ENCODE measurements at regions not wholly inside any gene's neighbourhood (a gene's known extent, or its start where the extent isn't known, plus 50 kb on each side); places are given as distances from the start of the nearest gene placed in this dataset.

DNA sequence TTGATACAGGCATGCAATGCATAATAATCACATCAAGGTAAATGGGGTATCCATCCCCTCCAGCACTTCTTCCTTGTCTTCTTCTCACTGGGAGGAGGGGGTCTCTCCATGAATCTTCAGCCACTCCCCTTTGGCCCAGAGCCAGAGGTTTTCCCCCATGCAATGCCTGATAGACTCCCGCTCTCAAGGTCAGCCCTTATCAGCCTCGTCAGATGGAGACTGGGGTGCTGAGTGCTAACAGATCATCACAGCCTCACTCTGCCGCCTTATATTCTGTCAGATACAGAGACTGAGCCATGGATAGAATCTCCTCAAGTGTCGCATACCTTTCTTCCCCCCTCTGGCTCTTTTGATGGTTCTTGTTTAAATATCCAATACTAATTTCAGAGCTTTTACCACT is 503.1 kb downstream of the AACS start:
- DNase-seq (ENCODE audit: low spot score): no peak

DNA sequence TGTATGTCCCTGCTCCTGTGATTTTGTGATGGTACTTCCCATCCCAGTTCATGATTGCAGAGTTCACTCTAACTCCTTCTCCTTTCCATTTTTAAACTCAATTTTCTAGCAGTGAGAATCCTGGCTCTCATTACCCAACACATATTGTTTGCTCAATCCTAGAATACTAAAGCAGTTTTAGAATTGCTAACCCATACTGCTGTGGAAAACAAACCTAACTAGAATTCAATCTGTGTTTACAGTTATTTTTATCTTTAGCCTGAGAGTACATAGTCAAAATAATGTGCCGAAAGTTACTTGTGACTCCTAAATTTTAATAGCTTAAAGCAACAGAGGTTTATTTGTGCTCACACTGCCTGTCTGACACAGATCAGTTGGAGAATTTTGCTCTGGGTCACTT is 508.0 kb downstream of the AACS start:
- DNase-seq (ENCODE audit: low spot score): no peak

DNA sequence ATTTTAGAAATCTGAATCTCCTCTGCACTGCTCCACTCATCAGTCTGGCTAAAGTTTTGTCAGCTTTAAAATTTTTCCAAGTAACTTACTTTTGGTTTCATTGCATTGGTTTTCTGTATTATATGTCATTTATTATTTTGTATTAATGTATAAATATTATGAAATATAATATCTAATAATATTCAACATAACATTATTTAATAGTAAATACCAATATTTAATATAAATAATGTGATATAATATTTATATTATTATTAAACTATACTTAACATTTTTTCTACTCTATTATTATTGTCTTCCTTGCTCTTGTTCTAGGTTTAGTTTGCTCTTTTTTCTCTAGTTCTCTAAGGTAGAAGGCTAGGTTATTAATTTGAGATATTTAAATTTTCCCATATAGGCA is 512.1 kb downstream of the AACS start:
- no peak for DNase-seq (ENCODE audit: low spot score)

DNA sequence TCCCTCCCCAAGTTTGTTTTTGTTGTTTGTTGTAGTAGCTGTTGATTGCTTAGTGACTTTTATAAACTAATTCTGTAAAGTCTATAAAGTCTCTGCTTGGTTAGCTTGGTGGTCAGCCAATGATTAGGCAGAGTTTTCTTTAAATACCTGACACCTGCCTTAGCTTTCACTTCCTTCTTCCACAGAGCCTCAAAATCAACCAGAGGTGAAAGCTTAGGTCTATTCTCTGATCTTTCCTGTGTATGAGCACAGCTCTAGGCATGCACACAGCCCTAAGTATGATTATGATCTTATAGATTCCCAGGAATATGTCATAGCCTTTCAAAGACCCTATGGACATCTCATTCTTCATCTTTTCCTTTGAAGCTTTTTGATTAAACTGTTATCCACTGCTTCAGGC is 514.7 kb downstream of the AACS start:
- no peak for DNase-seq (ENCODE audit: low spot score)

DNA sequence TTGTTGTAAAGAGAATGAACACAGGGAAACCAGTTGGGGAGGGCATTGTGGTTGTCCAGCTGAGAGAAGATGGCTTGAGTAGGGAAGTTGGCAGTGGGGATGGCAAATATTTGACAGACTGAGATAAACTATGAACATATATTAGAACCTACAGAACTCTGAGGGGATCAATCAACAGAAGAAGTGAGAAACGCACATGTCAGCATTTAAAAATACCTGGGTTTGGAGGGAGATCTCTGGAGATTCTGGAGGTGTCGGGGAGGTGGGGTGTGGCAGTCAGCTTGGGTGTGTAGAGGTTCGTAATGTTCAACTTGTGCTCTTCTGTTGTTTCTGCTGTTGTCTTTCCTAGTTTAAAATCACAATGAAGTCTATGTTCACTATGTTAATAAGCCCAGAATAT is 517.8 kb downstream of the AACS start:
- no peak for DNase-seq (ENCODE audit: low spot score)

DNA sequence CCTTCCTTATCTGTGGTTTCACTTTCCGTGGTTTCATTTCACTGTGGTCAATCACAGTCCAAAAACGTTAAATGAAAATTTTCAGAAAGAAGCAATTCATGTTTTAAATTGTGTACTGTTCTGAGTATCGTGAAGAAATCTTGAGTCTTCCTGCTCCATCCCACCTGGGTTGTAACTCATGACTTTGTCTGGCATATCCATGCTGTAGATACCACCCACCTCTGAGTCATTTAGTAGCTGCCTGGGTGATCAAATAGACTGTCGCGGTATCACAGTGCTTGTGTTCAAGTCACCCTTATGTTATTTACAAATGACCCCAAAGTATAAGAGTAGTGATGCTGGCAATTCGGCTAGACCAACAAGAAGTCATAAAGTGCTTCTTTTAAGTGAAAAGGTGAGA is 521.2 kb downstream of the AACS start:
- DNase-seq (ENCODE audit: low spot score): no peak

DNA sequence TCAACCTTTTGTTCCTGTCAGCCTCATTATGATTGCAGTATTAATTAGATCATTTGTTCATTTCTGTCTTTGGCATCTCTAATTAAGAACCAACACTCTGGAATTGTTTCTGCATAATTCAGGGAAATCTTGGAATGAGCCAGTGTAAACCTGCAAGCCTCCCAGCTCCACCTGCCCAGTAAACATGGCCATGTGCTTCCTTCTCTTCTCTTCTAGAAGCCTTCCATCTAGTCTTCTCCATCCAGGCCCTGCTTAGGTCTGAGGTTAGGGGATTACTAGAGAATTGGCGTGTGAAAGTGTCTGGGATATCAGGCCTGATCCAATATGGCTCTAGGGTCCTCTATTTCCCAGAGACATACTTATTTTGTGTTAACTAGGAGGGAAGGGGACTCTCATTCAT is 528.0 kb downstream of the AACS start:
- DNase-seq (ENCODE audit: low spot score): no peak

DNA sequence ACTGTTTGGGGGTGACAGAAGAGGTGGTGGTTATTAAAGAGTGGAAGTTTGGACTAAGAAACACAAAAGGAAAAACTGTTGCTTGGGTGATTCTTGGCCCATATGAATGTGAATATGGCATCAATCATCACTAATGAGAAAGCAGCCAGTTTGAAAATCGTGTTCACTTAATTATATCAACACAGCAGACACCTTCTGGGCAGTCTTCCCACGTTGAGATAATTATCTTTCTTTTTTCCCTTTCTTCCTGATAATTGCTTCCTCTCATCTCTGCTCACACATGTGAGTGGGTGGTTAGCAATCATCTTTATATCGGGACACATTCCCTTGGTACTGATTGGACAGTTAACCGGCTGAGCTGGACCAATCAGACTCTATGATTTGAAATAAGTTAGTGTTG is 539.7 kb downstream of the AACS start:
- no peak for DNase-seq (ENCODE audit: low spot score)

DNA sequence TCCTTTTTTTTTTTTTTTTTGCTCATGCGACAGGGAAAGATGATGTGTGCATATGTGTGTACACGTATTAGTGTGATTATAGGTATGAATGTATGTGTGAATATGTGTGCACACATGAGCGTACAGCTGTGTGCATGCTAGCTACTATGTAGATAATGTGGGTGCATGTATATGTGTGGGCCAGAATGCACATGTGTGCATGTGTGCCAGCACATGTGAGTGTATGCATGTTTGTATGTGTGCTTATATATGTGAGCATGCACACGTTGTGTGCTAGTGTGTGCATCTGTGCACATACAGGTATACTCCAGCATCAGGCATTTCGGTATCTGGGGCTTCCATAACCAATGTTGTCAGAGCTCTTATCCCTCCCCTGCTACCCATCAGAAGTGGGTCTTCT is 541.1 kb downstream of the AACS start:
- DNase-seq (ENCODE audit: low spot score): no peak

DNA sequence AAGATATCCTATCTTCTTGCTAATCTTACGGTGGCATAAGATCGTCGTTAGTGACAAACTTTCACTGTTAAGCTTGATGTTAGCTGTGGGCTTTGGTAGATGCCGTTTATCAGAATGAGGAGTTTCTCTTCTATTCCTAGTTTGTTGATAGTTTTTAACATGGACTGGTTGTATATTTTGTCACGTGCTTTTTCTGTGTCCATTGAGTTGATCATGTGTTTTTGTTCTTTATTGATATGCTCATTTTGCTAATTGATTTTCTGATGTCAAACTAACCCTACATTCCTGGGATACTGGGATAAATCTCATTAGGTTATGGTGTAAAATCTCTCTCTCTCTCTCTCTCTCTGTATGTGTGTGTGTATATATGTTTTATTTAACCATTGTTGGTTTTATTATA is 545.1 kb downstream of the AACS start:
- DNase-seq (ENCODE audit: low spot score): no peak

DNA sequence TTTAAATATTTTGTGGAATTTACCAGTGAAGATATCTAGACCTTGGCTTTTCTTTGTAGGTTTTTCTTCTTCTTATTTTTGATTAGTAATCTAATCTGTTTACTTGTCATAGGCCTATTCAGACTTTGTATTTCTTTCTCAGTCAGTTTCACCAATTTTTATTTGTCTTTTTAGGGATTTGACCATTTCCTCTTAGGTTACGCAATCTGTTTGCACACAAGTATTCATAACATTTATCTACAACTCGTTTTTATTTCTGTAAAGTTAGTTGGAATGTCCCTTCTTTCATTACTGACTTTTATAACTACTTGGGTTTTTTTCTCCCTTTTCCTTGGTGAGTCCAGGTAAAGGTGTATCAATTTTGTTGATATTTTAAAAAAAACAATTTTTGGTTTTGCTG is 545.7 kb downstream of the AACS start:
- no peak for DNase-seq (ENCODE audit: low spot score)

DNA sequence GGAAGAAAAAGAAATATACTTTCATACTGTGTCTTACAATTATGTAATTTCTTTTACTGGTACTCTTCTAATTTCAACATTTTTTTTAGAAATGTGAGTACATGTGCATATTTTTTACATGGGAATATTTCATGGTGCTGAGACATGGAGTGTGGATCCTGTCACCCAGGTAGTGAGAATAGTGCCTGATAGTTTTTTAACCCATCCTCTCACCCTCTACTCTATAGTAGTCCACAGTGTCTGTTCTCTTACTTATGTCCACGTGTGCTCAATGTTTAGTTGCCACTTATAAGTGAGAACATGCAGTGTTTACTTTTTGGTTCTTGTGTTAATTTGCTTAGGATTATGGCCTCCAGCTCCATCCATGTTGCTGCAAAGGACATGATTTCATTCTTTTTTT is 548.8 kb downstream of the AACS start:
- no peak for DNase-seq (ENCODE audit: low spot score)

DNA sequence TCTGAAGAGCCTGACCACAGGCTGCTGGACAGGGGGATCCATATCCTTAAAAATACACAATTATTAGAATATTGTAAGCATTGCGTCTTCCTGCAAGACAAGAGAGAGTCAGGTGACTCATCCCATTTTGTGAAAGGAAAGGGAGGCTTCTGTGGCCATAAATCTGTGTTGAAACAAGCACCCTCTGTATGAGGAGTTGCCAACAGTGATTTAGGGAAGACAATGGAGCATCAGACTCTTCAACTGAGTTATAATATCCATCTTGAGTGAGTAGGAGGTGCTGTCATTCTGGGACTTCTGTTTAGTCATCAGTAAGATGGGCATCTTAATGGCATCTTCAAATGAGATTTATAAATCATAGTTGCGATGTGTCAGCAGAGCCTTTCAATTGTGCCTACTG is 554.5 kb downstream of the AACS start:
- no peak for DNase-seq (ENCODE audit: low spot score)

DNA sequence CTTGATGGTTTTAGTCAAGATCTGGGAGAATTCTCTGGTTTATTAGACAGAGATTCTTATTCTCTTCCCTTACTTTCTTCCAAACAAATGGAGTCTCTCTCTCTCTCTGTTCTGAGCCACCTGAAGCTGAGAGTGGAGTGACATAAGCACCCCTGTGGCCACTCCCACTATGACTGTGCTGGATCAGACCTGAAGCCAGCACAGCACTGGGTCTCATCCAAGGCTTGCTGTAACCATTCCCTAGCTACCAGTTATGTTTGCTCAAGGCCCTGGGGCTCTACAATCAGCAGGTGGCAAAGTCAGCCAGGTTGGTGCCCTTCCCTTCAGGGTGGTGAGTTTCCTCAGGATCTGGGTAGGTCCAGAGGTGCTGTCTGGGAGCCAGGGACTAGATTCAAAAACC is 568.5 kb downstream of the AACS start:
- DNase-seq (ENCODE audit: low spot score): no peak

DNA sequence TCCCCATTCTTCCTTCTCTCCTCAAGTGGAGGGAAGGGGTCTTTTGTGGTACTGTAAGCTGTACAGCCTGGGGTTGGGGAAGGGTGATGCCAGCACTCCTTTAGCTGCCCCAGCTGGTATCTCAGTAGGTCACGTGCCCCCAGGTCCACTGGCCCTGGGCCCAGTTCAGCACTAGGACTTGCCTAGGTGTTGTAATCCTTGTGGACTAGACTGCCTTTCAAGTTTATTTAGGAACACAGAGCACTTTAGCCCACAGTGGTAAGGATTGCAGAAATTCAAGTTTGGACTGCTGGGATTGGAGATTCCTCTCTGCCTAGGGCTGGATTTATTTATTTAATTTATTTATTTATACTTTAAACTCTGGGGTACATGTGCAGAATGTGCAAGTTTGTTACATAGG is 569.6 kb downstream of the AACS start:
- DNase-seq (ENCODE audit: low spot score): no peak

DNA sequence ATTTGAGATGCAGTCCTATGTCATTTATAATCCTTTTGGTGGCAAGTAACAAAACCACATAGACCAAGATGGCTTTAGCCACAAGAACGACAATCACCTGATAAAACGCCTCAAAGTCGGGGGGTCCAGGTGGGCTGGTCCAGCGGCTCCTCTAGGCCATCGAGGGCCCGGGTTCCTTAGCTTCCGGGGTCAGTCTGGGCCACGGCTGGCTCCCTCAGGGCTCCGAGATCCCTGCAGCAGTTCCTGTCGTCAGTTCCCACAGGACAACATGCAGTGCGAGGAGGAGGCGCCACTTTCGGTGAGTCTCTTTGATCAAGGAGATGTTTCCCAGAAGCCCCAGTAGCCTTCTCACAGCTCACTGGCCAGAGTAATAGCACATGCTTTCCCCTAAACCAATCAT is 574.6 kb downstream of the AACS start:
- no peak for DNase-seq (ENCODE audit: low spot score)

DNA sequence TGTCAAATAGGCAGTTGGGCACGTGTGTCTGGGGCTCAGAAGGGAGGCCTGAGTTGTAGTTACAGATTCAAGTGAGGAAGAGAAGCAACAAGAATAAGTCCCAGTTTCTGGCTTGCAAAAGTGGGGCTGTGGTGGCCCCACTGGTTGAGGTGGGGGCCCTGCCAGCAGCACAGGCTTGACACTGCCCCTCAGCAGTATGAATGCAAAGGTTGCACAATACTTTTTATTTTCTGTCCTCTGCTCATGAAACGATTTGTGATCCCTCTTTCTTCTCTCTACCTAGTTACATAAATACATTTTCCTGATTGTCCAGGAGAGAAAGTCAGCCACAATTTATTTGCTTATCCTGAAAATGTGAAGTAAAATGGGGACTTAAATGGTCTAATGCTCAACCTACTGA is 577.8 kb downstream of the AACS start:
- no peak for DNase-seq (ENCODE audit: low spot score)

DNA sequence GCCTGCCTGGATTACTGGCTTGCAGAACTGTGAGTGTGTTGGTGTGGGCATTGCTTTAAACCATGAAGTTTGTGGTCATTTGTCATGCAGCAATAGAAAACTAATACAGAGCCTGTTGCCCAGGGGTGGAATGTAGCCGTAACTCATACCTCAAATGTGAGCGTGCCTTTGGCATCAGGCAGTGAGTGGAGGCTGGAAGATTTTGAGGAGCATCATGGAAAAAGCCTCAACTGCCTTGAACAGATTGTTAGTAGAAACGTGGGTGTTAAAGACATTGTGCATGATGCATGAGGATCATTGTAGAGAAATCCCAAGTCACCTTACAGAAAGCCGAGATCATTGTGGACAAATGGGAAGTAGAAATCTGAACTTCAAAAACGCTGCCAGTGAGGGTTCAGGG is 580.5 kb downstream of the AACS start:
- no peak for DNase-seq (ENCODE audit: low spot score)

DNA sequence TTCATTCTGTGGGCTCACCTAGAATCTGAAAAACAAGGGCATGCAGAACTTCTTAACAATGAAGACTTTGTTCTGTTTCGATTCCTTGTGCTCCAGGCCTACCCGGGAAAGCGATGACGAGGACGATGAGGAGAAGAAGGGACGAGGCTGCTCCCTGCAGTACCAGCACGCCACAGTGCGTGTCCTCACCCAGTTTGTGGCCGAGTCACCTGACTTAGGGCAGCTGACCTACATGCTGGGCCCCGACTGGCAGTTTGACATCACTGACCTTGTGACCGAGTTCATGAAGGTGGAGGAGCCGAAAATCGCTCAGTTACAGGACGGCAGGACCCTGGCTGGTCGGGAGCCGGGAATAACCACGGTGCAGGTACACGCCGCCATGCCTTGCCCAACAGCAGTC is 585.4 kb downstream of the AACS start:
- DNase-seq (ENCODE audit: low spot score): no peak

DNA sequence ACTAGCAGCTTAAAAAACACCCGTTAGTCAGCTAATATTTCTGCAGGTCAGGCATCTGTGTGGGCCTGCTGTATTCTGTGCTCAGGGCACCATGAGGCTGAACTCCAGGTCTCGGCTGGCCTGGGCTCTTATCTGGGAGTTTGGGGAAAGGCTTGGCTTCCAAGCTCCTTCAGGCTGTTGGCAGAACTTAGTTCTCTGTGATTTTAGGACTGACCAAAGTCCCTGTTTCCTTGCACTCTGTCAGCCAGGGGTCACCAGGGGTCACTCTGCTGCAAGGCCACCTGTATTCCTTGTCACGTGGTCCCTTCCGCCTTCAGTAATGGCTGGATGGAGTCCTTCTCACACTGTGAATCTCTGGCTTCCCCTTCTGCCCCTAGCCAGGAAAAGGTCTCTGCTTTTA is 586.4 kb downstream of the AACS start:
- DNase-seq (ENCODE audit: low spot score): no peak

DNA sequence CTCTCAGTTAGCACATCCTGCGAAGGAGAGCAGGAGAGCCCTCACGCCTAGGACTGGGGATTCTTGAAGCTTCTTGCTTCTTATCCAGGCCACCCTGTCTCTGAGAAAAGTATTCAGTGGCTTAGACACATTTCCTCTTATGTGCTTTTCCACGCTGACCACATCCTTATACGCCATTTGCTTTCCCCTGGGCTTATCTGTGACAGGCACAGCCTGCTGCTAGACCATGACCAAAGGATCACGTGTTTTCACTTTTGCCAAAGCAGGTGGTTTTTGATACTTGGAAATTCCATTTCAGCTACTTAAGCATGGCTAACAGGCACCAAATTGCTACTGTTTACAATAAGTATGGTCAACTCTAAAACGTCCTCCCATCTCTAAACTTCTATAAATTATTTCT is 587.4 kb downstream of the AACS start:
- no peak for DNase-seq (ENCODE audit: low spot score)

DNA sequence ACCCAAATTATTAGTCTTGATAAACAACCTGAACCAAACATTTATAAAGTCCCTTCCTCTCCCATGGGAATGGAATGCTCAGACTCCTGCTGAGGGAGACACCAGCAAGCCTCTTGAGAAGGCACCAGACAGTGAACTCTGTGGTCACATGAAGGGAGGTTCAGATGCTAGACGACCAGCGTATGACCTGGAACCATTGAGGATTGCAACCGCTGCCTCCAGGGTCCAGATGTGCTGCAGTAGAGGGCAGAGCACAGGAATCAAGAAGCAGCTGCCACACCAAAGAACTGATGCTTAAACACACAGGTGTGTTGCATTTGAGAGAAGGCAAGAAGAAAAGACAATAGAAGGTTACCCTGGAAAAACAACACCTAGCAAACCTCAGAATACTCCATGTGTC is 592.4 kb downstream of the AACS start:
- no peak for DNase-seq (ENCODE audit: low spot score)

DNA sequence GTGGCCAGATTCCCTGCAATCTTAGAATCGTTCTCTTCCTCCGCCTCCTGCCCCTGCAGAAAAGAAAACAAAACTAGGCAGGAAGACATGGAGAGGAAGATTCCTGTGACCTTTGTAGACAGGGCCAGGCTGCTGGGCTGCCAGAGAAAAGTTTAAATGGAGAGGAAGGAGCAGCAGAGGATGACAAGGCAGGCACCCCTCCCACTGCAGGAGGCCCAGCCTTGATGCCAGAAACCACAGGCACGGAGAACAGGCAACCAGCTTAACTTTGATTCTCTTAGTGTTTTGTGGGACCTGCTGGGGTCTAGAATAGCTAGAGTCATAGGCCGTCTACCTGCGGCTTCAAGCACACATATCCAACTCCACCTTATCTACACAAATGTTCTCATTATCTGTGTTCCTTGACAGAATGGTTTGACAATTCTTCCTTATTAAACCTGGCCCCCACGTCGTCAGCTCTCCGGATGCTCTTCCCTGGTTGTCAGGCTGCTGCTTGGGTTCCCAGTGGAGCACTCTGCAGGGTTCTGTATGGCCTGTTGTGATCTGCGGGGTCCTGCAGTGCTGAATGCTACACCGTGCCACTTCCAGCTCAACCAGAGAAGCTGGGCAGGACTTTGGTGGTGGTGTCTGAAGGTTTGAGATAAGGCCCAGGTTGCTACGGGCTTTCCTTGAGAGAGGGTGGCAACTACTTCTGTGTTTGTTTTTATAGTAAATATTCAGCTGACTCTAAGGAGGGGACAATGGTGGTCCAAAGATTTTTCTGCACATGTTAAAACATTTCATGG is 609.5 kb downstream of the AACS start:
- no peak for DNase-seq (ENCODE audit: low spot score)

DNA sequence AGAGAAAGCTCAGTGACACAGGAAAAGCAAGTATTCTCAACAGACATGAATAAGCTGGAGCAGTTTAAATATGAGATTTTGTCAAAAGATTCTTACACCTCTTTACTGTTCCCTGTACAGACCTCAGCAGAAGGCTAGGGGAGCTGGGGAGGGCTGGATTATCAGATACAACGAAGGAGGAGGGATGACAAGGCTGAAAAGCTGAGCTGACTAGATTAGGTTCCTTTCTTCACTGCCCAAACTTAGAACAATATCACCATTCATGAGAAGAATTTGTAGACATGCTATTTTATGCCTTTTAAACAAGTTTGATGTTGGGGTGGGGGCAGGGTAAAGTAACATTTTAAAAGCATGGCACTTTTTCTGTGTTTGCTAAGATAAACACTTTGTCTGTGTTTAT is 611.1 kb downstream of the AACS start:
- no peak for DNase-seq (ENCODE audit: low spot score)

DNA sequence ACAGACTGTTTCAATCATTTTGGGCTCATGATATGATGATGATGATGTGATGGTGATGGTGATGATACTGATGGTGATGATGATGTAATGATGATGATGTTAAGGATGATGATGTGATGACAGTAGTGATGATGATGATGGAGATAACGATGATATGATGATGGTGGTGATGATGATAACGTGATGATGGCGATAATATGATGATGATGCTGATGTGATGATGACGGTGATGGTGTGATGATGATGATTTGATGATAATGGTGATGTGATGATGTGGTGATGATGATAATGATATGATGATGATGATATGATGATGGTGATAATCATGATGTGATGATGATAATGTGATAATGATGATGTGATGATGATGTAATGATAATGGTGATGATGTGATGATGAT is 612.6 kb downstream of the AACS start:
- no peak for DNase-seq (ENCODE audit: low spot score)
